HG03460 (cell line): ENCODE measurements at regions not wholly inside any gene's neighbourhood (a gene's known extent, or its start where the extent isn't known, plus 50 kb on each side); places are given as distances from the start of the nearest gene placed in this dataset.

Experiments
- ATAC-seq: cut with Tn5 transposase; IDR thresholded peaks from one replicate; pipeline ENCODE4 v1.9.1; 2021; ENCODE audit not compliant: unreplicated experiment

GRCh38 chr19:30293051-30293785 is 79.0 kb upstream of the ZNF536 start:
- ATAC-seq, result no peak

- ATAC-seq, result no peak
Observed at GRCh38 chr19:30297969-30298368, 74.2 kb upstream of the ZNF536 start.

- no peak for ATAC-seq
Observed at GRCh38 chr19:30303131-30303654, 69.0 kb upstream of the ZNF536 start.

- ATAC-seq, result no peak
Observed at GRCh38 chr19:30304540-30304939, 67.6 kb upstream of the ZNF536 start.

GRCh38 chr19:30305346-30306060 is 66.7 kb upstream of the ZNF536 start:
- ATAC-seq, result no peak

GRCh38 chr19:30307191-30307974 is 64.8 kb upstream of the ZNF536 start:
- ATAC-seq, result no peak

- ATAC-seq, result no peak
Observed at GRCh38 chr19:30309176-30309575, 63.0 kb upstream of the ZNF536 start.

GRCh38 chr19:30309905-30310601 is 62.1 kb upstream of the ZNF536 start:
- no peak for ATAC-seq

- ATAC-seq, result no peak
Observed at GRCh38 chr19:30310602-30311263, 61.5 kb upstream of the ZNF536 start.

- ATAC-seq, result no peak
Observed at GRCh38 chr19:30311911-30312310, 60.3 kb upstream of the ZNF536 start.

- no peak for ATAC-seq
Observed at GRCh38 chr19:30312582-30313352, 59.4 kb upstream of the ZNF536 start.

- ATAC-seq, result no peak
Observed at GRCh38 chr19:30313353-30313750, 58.8 kb upstream of the ZNF536 start.

GRCh38 chr19:30314056-30314804 is 58.0 kb upstream of the ZNF536 start:
- ATAC-seq, result no peak

GRCh38 chr19:30314805-30315155 is 57.4 kb upstream of the ZNF536 start:
- ATAC-seq, result no peak

GRCh38 chr19:30315159-30315558 is 57.0 kb upstream of the ZNF536 start:
- ATAC-seq, result no peak

- ATAC-seq, result no peak
Observed at GRCh38 chr19:30316000-30316491, 56.1 kb upstream of the ZNF536 start.

- no peak for ATAC-seq
Observed at GRCh38 chr19:30316560-30317106, 55.6 kb upstream of the ZNF536 start.

GRCh38 chr19:30317403-30317802 is 54.8 kb upstream of the ZNF536 start:
- no peak for ATAC-seq

GRCh38 chr19:30318261-30318660 is 53.9 kb upstream of the ZNF536 start:
- no peak for ATAC-seq
